ENCODE measurements at regions not wholly inside any gene's neighbourhood (a gene's known extent, or its start where the extent isn't known, plus 50 kb on each side); places are given as distances from the start of the nearest gene placed in this dataset.

DNA sequence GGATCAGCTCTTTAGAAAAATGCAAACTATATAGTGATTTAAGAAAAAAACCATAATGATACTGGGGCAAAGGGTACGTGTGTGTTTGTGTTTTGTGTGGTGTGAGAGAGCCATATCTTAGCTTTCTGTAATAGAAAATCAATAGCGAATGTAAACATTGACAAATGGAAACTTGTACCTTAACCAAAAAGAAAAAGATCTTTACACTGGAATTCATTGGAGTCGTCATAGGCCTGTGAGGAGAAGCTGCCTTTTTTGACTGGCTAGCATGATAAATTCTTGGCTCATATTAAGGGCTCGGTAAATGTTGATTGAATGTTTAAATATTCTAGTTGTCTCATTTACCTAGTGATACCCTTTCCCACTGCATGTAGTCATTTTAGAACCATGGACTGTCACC lies 161.8 kb upstream of the ASCC3 start:
- TF ChIP-seq CTCF (conservative IDR thresholded peaks at IDR 0.05; ENCODE audit: low read length) = no peak
- no peak overlapping the region for H3K4me3 ChIP-seq (ENCODE audit: low read length)
- no peak for DNase-seq (ENCODE audit: low read depth)

DNA sequence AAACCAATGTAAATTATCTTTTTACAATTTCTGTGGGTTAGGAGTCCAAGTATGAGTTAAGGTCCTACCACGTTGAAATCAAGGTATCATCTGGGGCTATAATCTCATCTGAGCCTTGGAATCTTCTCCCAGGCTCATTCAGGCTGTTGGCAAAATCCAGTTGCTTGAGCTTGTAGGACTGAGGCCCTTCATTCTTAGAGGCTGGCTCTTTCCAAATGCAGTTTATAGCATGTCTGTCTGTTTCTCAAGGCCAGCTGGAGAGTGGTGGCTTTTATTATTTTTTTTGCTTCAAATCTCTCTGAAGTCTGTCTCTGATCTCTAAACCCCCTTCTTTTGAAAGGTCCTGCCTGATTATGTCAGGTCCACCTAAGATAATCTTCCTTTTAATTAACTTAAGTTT lies 177.2 kb upstream of the ASCC3 start:
- no peak for DNase-seq (ENCODE audit: low read depth)
- no peak for TF ChIP-seq CTCF (conservative IDR thresholded peaks at IDR 0.05; ENCODE audit: low read length)
- H3K4me3 ChIP-seq (ENCODE audit: low read length) = no peak overlapping the region

- DNase-seq (ENCODE audit: low read depth) = no peak
- TF ChIP-seq CTCF (conservative IDR thresholded peaks at IDR 0.05; ENCODE audit: low read length) = no peak
- no peak overlapping the region for H3K4me3 ChIP-seq (ENCODE audit: low read length)
Measured at GRCh38 chr6:101066481-101066880, 185.4 kb upstream of the ASCC3 start.

GRCh38 chr6:101069191-101069795 lies 188.2 kb upstream of the ASCC3 start:
- H3K4me3 ChIP-seq (ENCODE audit: low read length) = no peak overlapping the region

DNA sequence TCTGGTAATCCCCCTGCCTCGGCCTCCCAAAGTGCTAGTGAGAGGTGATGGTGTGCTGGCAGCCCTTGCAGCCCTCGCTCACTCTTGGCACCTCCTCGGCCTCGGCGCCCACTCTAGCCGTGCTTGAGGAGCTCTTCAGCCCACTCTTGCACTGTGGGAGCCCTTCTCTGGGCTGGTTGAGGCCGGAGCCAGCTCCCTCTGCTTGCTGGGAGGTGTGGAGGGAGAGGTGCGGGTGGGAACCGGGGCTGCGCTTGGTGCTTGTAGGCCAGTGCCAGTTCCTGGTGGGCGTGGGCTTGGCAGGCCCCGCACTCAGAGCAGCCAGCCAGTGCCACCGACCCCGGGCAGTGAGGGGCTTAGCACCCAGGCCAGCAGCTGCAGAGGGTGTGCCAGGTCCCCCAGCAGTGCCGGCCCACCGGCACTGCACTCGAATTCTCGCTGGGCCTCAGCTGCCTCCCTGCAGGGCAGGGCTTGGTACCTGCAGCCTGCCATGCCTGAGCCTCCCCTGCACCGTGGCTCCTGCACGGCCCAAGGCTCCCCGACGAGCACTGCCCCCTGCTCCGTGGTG lies 189.0 kb upstream of the ASCC3 start:
- no peak for DNase-seq (ENCODE audit: low read depth)
- H3K4me3 ChIP-seq (ENCODE audit: low read length) = no peak overlapping the region
- no peak for TF ChIP-seq CTCF (conservative IDR thresholded peaks at IDR 0.05; ENCODE audit: low read length)

More at GRCh38 chr6:101069191-101069795, 188.2 kb upstream of the ASCC3 start:
- no peak for DNase-seq (ENCODE audit: low read depth)
- TF ChIP-seq CTCF (conservative IDR thresholded peaks at IDR 0.05; ENCODE audit: low read length) = no peak

GRCh38 chr6:101077344-101077743 lies 196.2 kb upstream of the ASCC3 start:
- no peak overlapping the region for H3K4me3 ChIP-seq (ENCODE audit: low read length)
- no peak for DNase-seq (ENCODE audit: low read depth)
- TF ChIP-seq CTCF (conservative IDR thresholded peaks at IDR 0.05; ENCODE audit: low read length) = no peak

- no peak for TF ChIP-seq CTCF (conservative IDR thresholded peaks at IDR 0.05; ENCODE audit: low read length)
- no peak for DNase-seq (ENCODE audit: low read depth)
- no peak overlapping the region for H3K4me3 ChIP-seq (ENCODE audit: low read length)
Measured at GRCh38 chr6:101079696-101080270, 198.7 kb upstream of the ASCC3 start.

Data from AG10803 (cell line).